ENCODE measurements at regions not wholly inside any gene's neighbourhood (a gene's known extent, or its start where the extent isn't known, plus 50 kb on each side); places are given as distances from the start of the nearest gene placed in this dataset.

DNA sequence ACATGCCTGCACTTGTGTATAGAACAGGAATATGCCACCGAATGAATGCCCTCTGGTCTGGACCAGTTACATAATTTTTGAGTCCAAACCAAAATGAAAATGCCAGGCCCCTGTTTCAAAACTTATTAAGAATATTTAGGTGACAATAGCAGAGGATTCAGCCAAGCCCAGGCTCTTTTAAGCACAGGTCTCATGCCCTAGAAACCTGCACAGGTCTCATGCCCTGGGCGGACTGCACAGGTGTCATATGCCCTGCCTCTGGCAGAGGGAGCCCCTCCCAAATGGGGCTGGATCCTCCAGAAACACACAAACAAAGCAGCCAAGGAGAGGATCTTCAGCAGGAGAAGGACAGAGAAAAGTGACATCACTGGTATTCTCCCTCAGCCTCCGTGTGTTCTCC, 605.4 kb upstream of the NRP1 start:
- H3K36me3 ChIP-seq = no peaks in the 10 kb centered on the region
- H3K27ac ChIP-seq = no peak overlapping the region
- intact Hi-C loops (cut with DNase I; ENCODE audit: low total_unique reads) = no loop called here
- H3K9me3 ChIP-seq = no peaks in the 10 kb centered on the region
- H3K4me3 ChIP-seq = no peak overlapping the region
- H3K4me1 ChIP-seq = no peaks in the 10 kb centered on the region
- DNase-seq = no peak
- no peak for TF ChIP-seq CTCF (IDR thresholded peaks at IDR 0.05)
- no peak for TF ChIP-seq POLR2A (IDR thresholded peaks at IDR 0.05)
- no peaks in the 10 kb centered on the region for H3K27me3 ChIP-seq

- intact Hi-C loops (cut with DNase I; ENCODE audit: low total_unique reads) = no loop called here
- Histone ChIP-seq H3K4me3 (no peak overlapping the region), H3K27me3 (no peaks in the 10 kb centered on the region), H3K9me3 (no peaks in the 10 kb centered on the region), H3K4me1 (no peaks in the 10 kb centered on the region), H3K36me3 (no peaks in the 10 kb centered on the region), H3K27ac (no peak overlapping the region)
- no peak for TF ChIP-seq CTCF (IDR thresholded peaks at IDR 0.05)
- no peak for TF ChIP-seq POLR2A (IDR thresholded peaks at IDR 0.05)
- no peak for DNase-seq
Measured at GRCh38 chr10:33939410-33939809, 604.9 kb upstream of the NRP1 start.

- H3K27me3 ChIP-seq = no peaks in the 10 kb centered on the region
- no peak overlapping the region for H3K27ac ChIP-seq
- DNase-seq = no peak
- TF ChIP-seq CTCF (IDR thresholded peaks at IDR 0.05) (no peak), POLR2A (IDR thresholded peaks at IDR 0.05) (no peak)
- H3K36me3 ChIP-seq = no peaks in the 10 kb centered on the region
- intact Hi-C loops (cut with DNase I; ENCODE audit: low total_unique reads) = no loop called here
- H3K4me3 ChIP-seq = no peak overlapping the region
- H3K4me1 ChIP-seq = no peaks in the 10 kb centered on the region
- no peaks in the 10 kb centered on the region for H3K9me3 ChIP-seq
Measured at GRCh38 chr10:33938001-33938400, 603.5 kb upstream of the NRP1 start.

DNA sequence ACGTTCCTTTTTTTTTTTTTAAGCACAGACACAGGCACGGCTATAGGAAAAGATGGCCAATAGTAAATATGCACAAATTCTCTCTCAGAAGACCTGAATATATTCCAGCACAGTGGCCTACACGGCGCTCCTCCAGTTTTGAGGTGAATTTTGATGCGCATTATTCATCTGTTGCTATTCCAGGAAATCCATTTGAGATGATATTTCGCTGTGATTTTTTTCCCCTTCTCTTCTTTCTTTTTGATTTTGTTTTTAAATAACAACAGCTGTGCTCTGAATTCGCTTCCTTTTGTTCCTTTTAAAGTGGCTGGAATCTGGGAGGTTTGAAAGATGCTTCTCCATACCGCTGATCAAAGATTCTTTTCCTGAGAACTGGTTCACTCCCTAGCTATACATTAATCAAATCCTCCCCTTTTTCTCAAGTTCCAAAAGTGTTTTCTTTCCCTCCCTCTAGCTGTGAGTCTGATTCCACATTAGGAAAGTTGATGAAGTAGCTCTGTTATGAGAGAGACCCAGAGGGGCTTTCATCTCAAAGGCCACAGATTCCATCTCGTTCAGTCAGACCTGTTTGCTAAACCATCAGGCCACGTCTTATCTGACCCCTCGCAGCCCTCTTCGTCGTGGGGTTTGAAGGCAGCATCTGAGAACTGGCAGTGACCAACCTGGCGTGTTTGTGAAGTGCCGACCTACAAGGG, 602.7 kb upstream of the NRP1 start:
- H3K4me1 ChIP-seq = no peaks in the 10 kb centered on the region
- no peaks in the 10 kb centered on the region for H3K36me3 ChIP-seq
- no peak for DNase-seq
- no peak overlapping the region for H3K4me3 ChIP-seq
- no peak overlapping the region for H3K27ac ChIP-seq
- H3K9me3 ChIP-seq = no peaks in the 10 kb centered on the region
- TF ChIP-seq POLR2A (IDR thresholded peaks at IDR 0.05) (no peak), CTCF (IDR thresholded peaks at IDR 0.05) (no peak)
- intact Hi-C loops (cut with DNase I; ENCODE audit: low total_unique reads) = no loop called here
- no peaks in the 10 kb centered on the region for H3K27me3 ChIP-seq

- no peak for DNase-seq
- TF ChIP-seq CTCF (IDR thresholded peaks at IDR 0.05) = no peak
- no peak for TF ChIP-seq POLR2A (IDR thresholded peaks at IDR 0.05)
- Histone ChIP-seq H3K4me1 (no peaks in the 10 kb centered on the region), H3K9me3 (no peaks in the 10 kb centered on the region), H3K27me3 (no peaks in the 10 kb centered on the region), H3K27ac (no peak overlapping the region), H3K4me3 (no peak overlapping the region), H3K36me3 (no peaks in the 10 kb centered on the region)
- intact Hi-C loops (cut with DNase I; ENCODE audit: low total_unique reads) = no loop called here
Measured at GRCh38 chr10:33935350-33935749, 600.9 kb upstream of the NRP1 start.

All from uterus (tissue), 3 donors.